ENCODE measurements at regions not wholly inside any gene's neighbourhood (a gene's known extent, or its start where the extent isn't known, plus 50 kb on each side); places are given as distances from the start of the nearest gene placed in this dataset.

DNA sequence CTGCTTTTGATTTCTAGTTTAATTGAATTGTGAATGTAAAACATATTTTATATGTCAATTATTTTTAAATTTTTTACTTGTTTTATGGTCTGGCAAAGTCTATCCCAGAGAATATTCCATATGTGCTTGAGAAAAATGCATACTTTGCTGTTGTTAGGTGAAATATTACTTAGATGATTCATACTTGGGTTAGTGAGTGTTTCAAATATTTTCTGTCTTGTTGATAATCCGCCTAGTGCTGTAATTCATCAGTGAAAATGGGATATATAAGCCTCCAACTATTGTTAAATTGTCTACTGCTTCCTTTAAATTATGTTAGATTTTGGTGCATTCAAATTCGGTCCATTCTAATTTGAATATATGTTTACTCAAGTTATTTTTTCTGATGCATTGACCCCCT is 395.5 kb downstream of the LRFN5 start:
- TF ChIP-seq POLR2AphosphoS5 (IDR thresholded peaks at IDR 0.05; ENCODE audit: insufficient read depth, low read depth, low read length), result no peak
- TF ChIP-seq, protein P1, sequence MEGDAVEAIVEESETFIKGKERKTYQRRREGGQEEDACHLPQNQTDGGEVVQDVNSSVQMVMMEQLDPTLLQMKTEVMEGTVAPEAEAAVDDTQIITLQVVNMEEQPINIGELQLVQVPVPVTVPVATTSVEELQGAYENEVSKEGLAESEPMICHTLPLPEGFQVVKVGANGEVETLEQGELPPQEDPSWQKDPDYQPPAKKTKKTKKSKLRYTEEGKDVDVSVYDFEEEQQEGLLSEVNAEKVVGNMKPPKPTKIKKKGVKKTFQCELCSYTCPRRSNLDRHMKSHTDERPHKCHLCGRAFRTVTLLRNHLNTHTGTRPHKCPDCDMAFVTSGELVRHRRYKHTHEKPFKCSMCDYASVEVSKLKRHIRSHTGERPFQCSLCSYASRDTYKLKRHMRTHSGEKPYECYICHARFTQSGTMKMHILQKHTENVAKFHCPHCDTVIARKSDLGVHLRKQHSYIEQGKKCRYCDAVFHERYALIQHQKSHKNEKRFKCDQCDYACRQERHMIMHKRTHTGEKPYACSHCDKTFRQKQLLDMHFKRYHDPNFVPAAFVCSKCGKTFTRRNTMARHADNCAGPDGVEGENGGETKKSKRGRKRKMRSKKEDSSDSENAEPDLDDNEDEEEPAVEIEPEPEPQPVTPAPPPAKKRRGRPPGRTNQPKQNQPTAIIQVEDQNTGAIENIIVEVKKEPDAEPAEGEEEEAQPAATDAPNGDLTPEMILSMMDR (IDR thresholded peaks at IDR 0.05; ENCODE audit: extremely low read depth in 1 of 2, insufficient read depth in 1 of 2, low read depth in 1 of 2, low read length in 2 of 2), result no peak
- no peak for TF ChIP-seq EZH2 (IDR thresholded peaks at IDR 0.05; ENCODE audit: borderline replicate concordance, low read depth, low read length, severe bottlenecking)
- no peak for TF ChIP-seq POLR2A (IDR thresholded peaks at IDR 0.05; ENCODE audit: low read depth, low read length)
- TF ChIP-seq, protein P2, sequence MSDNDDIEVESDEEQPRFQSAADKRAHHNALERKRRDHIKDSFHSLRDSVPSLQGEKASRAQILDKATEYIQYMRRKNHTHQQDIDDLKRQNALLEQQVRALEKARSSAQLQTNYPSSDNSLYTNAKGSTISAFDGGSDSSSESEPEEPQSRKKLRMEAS (IDR thresholded peaks at IDR 0.05; ENCODE audit: insufficient read depth, insufficient read length), result no peak
- TF ChIP-seq GATA2 (IDR thresholded peaks at IDR 0.05; ENCODE audit: insufficient read depth, insufficient read length, low read depth, low read length), result no peak
- TF ChIP-seq MYC (IDR thresholded peaks at IDR 0.05; ENCODE audit: low read depth, low read length), result no peak

All from endothelial cell of umbilical vein (primary cell).